Activated naive CD8-positive, alpha-beta T cell treated with anti-CD3 and anti-CD28 coated beads for 36 hours (primary cell): ENCODE measurements at regions not wholly inside any gene's neighbourhood (a gene's known extent, or its start where the extent isn't known, plus 50 kb on each side); places are given as distances from the start of the nearest gene placed in this dataset.
"Not testable (repeated sequence)": the region's sequence is repeated elsewhere in the genome, so short reads cannot be mapped to it uniquely, and the experiment has no call there.

Experiments used
- DNase-seq: peaks from one replicate; pipeline ENCODE4 v3.0.0; 2021
- H3K27ac Mint-ChIP-seq: one replicate; pipeline ENCODE4 v1.8.0; 2022; ENCODE audit warnings: mild to moderate bottlenecking, moderate library complexity, mixed read lengths
- H3K27me3 Mint-ChIP-seq: one replicate; pipeline ENCODE4 v1.8.0; 2022; ENCODE audit warnings: mild to moderate bottlenecking, mixed read lengths
- H3K36me3 Mint-ChIP-seq: one replicate; pipeline ENCODE4 v1.8.0; 2021; ENCODE audit warnings: mild to moderate bottlenecking, mixed read lengths
- H3K4me1 Mint-ChIP-seq: one replicate; pipeline ENCODE4 v1.8.0; 2021; ENCODE audit warnings: mixed read lengths
- H3K4me3 Mint-ChIP-seq: one replicate; pipeline ENCODE4 v1.8.0; 2022; ENCODE audit warnings: mild to moderate bottlenecking, moderate library complexity, mixed read lengths
- H3K9me3 Mint-ChIP-seq: one replicate; pipeline ENCODE4 v1.8.0; 2022; ENCODE audit warnings: mixed read lengths

DNA sequence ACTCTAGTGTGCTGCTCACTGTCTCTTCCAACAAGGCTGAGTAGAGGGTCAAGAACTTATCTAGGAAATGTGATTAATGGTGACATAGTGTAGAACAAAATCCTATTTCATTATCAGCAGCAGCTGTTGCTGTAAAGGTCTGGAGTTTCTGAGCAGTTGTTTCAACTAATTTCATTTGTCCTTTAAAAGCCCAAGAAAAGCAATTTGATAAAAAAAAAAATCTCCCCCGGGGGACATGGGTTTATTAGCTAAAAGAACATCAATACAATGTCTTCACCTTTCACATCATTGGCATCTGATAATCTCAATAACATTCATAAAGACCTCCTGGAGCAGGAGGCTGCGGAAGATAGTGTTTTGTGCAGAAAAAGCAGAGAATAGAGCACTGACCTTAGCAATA is 468.1 kb downstream of the KCTD16 start:
- no peaks in the 10 kb centered on the region for H3K36me3 Mint-ChIP-seq
- no peak overlapping the region for H3K4me3 Mint-ChIP-seq
- no peak overlapping the region for H3K27ac Mint-ChIP-seq
- H3K4me1 Mint-ChIP-seq: no peaks in the 10 kb centered on the region
- H3K9me3 Mint-ChIP-seq: peaks cover 7% of the 10 kb centered on the region
- H3K27me3 Mint-ChIP-seq: no peaks in the 10 kb centered on the region
- no peak for DNase-seq

DNA sequence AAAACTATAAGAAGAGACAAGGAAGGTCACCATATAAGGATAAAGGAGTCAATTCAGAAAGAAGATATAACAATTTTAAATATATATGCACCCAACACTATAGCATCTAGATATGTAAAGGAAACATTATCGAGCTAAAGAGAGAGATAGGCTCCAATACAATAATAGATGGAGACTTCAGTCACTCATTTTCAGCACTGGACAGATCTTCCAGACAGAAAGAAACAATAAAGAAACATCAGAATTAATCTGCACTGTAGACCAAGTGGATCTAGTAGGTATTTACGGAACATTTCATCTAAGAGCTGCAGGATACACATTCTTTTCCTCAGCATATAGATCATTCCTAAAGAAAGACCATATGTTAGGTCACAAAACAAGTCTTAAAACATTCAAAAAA is 463.5 kb downstream of the KCTD16 start:
- Mint-ChIP-seq H3K9me3 (peaks cover 14% of the 10 kb centered on the region), H3K27ac (no peak overlapping the region), H3K27me3 (no peaks in the 10 kb centered on the region), H3K4me3 (no peak overlapping the region), H3K36me3 (no peaks in the 10 kb centered on the region), H3K4me1 (no peaks in the 10 kb centered on the region)
- DNase-seq: no peak

DNA sequence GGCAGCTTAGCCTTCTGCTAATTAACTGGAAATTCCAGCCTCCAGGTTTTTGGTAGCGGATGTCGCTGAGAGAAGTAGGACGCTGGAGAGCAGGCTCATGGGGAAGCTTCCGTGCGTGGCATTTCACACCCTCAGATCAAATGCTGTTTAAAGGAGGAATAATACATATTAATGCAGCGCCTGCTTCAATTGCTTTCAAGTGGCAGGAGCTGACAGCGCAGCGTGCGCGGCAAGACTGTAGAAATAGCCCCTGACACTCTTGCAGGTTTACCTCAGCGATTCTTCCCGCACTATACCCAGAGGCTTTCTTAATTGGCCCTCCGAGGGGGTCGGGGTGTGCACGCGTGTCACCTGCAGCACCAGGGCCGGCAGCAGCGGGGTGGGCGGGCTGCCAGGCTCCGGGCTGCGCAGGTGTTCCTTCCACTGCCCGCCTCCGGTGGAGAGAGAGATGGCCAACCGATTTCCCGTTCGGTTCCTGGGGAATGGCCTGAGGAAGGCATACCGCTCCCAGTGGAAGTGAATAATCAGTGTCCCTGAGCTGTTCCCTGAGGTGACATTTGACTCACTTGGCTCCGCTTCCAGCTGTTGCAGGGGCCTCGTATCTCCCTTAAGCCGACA is 427.9 kb downstream of the KCTD16 start:
- no peak for DNase-seq
- no peaks in the 10 kb centered on the region for H3K4me1 Mint-ChIP-seq

GRCh38 chr5:144596517-144596916 is 425.8 kb downstream of the KCTD16 start:
- H3K27me3 Mint-ChIP-seq: peaks cover 7% of the 10 kb centered on the region
- H3K4me1 Mint-ChIP-seq: no peaks in the 10 kb centered on the region
- no peak overlapping the region for H3K4me3 Mint-ChIP-seq
- H3K27ac Mint-ChIP-seq: no peak overlapping the region
- peaks cover 5% of the 10 kb centered on the region for H3K9me3 Mint-ChIP-seq
- H3K36me3 Mint-ChIP-seq: no peaks in the 10 kb centered on the region
- DNase-seq: no peak

More for the DNA sequence above, 427.9 kb downstream of the KCTD16 start:
- no peaks in the 10 kb centered on the region for H3K36me3 Mint-ChIP-seq
- no peak overlapping the region for H3K27ac Mint-ChIP-seq
- peaks cover 7% of the 10 kb centered on the region for H3K27me3 Mint-ChIP-seq
- peaks cover 3% of the 10 kb centered on the region for H3K9me3 Mint-ChIP-seq
- H3K4me3 Mint-ChIP-seq: no peak overlapping the region

GRCh38 chr5:144594919-144595318 is 424.2 kb downstream of the KCTD16 start:
- H3K27ac Mint-ChIP-seq: no peak overlapping the region

DNA sequence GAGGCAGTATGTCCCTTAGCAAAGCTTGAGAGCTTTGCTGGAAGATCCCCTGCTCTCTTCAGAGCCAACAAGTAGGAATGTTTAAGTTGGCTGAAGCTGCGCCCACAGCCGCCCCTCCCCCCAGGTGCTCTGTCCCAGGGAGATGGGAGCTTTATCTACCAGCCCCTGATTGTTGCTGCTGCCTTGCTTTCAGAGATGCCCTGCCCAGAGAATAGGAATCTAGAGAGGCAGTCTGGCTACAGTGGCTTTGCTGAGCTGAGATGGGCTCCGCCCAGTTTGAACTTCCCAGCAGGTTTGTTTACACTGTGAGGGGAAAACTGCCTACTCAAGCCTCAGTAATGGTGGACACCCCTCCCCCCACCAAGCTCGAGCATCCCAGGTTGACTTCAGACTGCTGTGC is 423.6 kb downstream of the KCTD16 start:
- H3K9me3 Mint-ChIP-seq, H3K36me3 Mint-ChIP-seq, H3K27ac Mint-ChIP-seq, H3K4me1 Mint-ChIP-seq, DNase-seq, H3K27me3 Mint-ChIP-seq, H3K4me3 Mint-ChIP-seq: not testable (repeated sequence)

More at GRCh38 chr5:144594919-144595318, 424.2 kb downstream of the KCTD16 start:
- peaks cover 5% of the 10 kb centered on the region for H3K27me3 Mint-ChIP-seq
- H3K9me3 Mint-ChIP-seq: peaks cover 5% of the 10 kb centered on the region
- H3K4me1 Mint-ChIP-seq: no peaks in the 10 kb centered on the region
- H3K4me3 Mint-ChIP-seq: no peak overlapping the region
- H3K36me3 Mint-ChIP-seq: no peaks in the 10 kb centered on the region
- DNase-seq: no peak

- DNase-seq: no peak
- Mint-ChIP-seq H3K4me3 (no peak overlapping the region), H3K4me1 (no peaks in the 10 kb centered on the region), H3K9me3 (peaks cover 3% of the 10 kb centered on the region), H3K36me3 (no peaks in the 10 kb centered on the region), H3K27ac (no peak overlapping the region), H3K27me3 (no peaks in the 10 kb centered on the region)
Observed at GRCh38 chr5:144585681-144586080, 415.0 kb downstream of the KCTD16 start.

GRCh38 chr5:144583541-144584449 is 413.1 kb downstream of the KCTD16 start:
- H3K27me3 Mint-ChIP-seq: no peaks in the 10 kb centered on the region
- no peaks in the 10 kb centered on the region for H3K36me3 Mint-ChIP-seq
- H3K27ac Mint-ChIP-seq: no peak overlapping the region
- no peaks in the 10 kb centered on the region for H3K9me3 Mint-ChIP-seq
- H3K4me1 Mint-ChIP-seq: no peaks in the 10 kb centered on the region
- DNase-seq: no peak
- no peak overlapping the region for H3K4me3 Mint-ChIP-seq

GRCh38 chr5:144582066-144582465 is 411.4 kb downstream of the KCTD16 start:
- H3K27me3 Mint-ChIP-seq: no peaks in the 10 kb centered on the region
- no peaks in the 10 kb centered on the region for H3K36me3 Mint-ChIP-seq
- no peaks in the 10 kb centered on the region for H3K9me3 Mint-ChIP-seq
- no peak overlapping the region for H3K4me3 Mint-ChIP-seq
- DNase-seq: no peak
- no peak overlapping the region for H3K27ac Mint-ChIP-seq
- H3K4me1 Mint-ChIP-seq: no peaks in the 10 kb centered on the region

DNA sequence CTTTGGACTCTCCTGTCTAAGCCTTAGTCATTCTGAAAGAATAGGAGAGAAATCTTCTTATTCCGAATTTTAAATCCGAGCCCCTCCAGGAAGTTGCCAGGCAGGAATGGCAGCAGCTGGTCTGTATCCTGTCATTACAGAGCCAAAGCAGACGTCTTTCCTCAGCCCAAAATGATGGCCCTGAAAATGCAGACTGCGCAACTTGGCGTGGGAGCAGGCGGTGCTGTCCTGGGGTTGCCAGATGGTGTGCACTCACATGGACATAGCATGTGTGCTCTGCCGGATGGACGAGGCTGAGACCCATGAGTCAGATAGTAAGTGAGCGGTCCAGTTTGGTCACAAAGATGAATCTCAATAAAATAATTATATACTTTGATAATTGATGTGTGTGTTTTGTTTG is 410.4 kb downstream of the KCTD16 start:
- no peak for DNase-seq
- Mint-ChIP-seq H3K9me3 (no peaks in the 10 kb centered on the region), H3K27me3 (no peaks in the 10 kb centered on the region), H3K4me3 (no peak overlapping the region), H3K36me3 (no peaks in the 10 kb centered on the region), H3K27ac (no peak overlapping the region), H3K4me1 (no peaks in the 10 kb centered on the region)

DNA sequence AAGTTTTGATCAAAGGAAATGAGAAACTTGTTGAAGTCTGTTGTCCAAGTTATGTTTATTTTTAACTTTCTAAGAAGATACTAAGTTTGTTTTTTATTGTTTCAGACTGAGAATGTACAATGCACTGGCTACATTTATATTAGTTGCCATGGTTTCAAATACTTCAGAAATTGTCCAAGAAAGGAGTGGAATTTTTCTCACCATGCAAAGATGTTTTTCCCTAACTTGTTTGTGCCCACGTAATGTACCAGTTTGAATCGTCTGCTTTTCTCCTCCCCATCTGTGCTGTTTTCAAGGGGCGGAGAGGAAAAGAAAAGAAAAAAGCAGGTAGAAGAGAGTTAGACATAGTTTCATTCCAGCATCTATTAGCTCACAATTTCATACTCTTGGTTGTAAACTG is 407.0 kb downstream of the KCTD16 start:
- DNase-seq: no peak
- H3K4me1 Mint-ChIP-seq: no peaks in the 10 kb centered on the region
- no peak overlapping the region for H3K4me3 Mint-ChIP-seq
- H3K27ac Mint-ChIP-seq: no peak overlapping the region
- peaks cover 2% of the 10 kb centered on the region for H3K9me3 Mint-ChIP-seq
- H3K36me3 Mint-ChIP-seq: no peaks in the 10 kb centered on the region
- H3K27me3 Mint-ChIP-seq: no peaks in the 10 kb centered on the region

- Mint-ChIP-seq H3K27me3 (no peaks in the 10 kb centered on the region), H3K4me3 (no peak overlapping the region), H3K4me1 (no peaks in the 10 kb centered on the region), H3K36me3 (no peaks in the 10 kb centered on the region), H3K9me3 (peaks cover 4% of the 10 kb centered on the region), H3K27ac (no peak overlapping the region)
- DNase-seq: no peak
Observed at GRCh38 chr5:144575736-144576135, 405.1 kb downstream of the KCTD16 start.

DNA sequence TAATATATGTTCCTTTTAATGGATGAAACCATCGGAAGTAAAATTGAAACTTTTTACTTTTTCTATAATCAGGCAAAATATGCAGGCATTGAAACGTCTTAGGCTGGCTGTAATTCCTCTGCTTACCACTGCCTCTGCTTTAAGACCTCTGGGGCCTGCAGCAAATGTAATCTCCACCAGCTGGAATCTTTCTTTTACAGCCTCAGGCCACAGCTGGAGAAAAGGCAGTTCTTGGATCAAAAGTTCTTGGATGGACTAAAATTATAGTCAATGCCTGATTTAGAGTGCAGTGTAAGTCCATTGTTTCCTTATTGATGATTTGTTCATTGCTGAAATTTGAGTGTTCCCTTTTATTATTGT is 396.7 kb downstream of the KCTD16 start:
- no peaks in the 10 kb centered on the region for H3K4me1 Mint-ChIP-seq
- H3K9me3 Mint-ChIP-seq: peaks cover 30% of the 10 kb centered on the region
- no peak overlapping the region for H3K27ac Mint-ChIP-seq
- no peak for DNase-seq
- no peaks in the 10 kb centered on the region for H3K27me3 Mint-ChIP-seq
- no peaks in the 10 kb centered on the region for H3K36me3 Mint-ChIP-seq
- no peak overlapping the region for H3K4me3 Mint-ChIP-seq

- no peak for DNase-seq
- Mint-ChIP-seq H3K27me3 (no peaks in the 10 kb centered on the region), H3K4me1 (no peaks in the 10 kb centered on the region), H3K27ac (no peak overlapping the region), H3K36me3 (no peaks in the 10 kb centered on the region), H3K9me3 (peaks cover 30% of the 10 kb centered on the region), H3K4me3 (no peak overlapping the region)
Observed at GRCh38 chr5:144566747-144567420, 396.2 kb downstream of the KCTD16 start.

GRCh38 chr5:144549580-144549979 is 378.9 kb downstream of the KCTD16 start:
- DNase-seq: no peak
- H3K27ac Mint-ChIP-seq: no peak overlapping the region
- no peaks in the 10 kb centered on the region for H3K36me3 Mint-ChIP-seq
- H3K4me3 Mint-ChIP-seq: no peak overlapping the region
- no peaks in the 10 kb centered on the region for H3K27me3 Mint-ChIP-seq
- H3K9me3 Mint-ChIP-seq: peaks cover 4% of the 10 kb centered on the region
- no peaks in the 10 kb centered on the region for H3K4me1 Mint-ChIP-seq
